Gastrocnemius medialis (tissue), 4 donors: ENCODE measurements at regions not wholly inside any gene's neighbourhood (a gene's known extent, or its start where the extent isn't known, plus 50 kb on each side); places are given as distances from the start of the nearest gene placed in this dataset.
"Not testable (repeated sequence)": the region's sequence is repeated elsewhere in the genome, so short reads cannot be mapped to it uniquely, and the experiment has no call there.

Source experiments
- CTCF ChIP-seq, 5 experiments: fragments of 450-650 bp in 3 of 5; fragments of 200-600 bp in 2 of 5; sonication (generic) in 2 of 5; IDR thresholded peaks in 4 of 5; conservative IDR thresholded peaks in 1 of 5; 1 replicate in 4 of 5; 2 replicates in 1 of 5; pipeline ENCODE4 v1.5.1; 2016 to 2019; ENCODE audit warnings: antibody characterized with exemption in 5 of 5, mild to moderate bottlenecking in 3 of 5, moderate library complexity in 3 of 5
- POLR2A ChIP-seq, 2 donors: fragments of 450-650 bp; IDR thresholded peaks; one replicate each; pipeline ENCODE4 v1.6.1; 2017; ENCODE audit warnings: antibody characterized with exemption in 2 of 2, mild to moderate bottlenecking in 2 of 2, moderate library complexity in 2 of 2

DNA sequence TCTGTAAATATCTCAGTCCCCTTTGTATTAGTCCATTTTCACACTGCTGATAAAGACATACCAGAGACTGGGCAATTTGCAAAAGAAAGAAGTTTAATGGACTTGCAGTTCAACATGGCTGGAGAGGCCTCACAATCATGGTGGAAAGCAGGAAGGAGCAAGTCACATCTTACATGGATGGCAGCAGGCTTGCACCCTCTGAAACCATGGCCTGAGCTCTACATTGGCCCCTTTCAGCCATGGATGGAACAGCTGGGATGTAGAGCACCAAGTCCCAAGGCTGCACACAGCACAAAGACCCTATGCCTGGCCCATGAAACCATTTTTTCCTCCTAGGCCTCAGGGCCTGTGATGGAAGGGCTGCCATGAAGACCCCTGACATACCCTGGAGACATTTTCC is 640.9 kb upstream of the MEF2C start:
- not testable (repeated sequence) for TF ChIP-seq CTCF (IDR thresholded peaks at IDR 0.05 in 4 of 5, conservative IDR thresholded peaks at IDR 0.05 in 1 of 5); POLR2A (IDR thresholded peaks at IDR 0.05)
